Skin epidermis (tissue), 12 donors: ENCODE measurements at regions not wholly inside any gene's neighbourhood (a gene's known extent, or its start where the extent isn't known, plus 50 kb on each side); places are given as distances from the start of the nearest gene placed in this dataset.
A peak's percentile ranks its signal among the peaks of the same experiment; 100 is the strongest.

ENCODE experiments used
- H3K27ac ChIP-seq, 21 experiments: fragments of 200-600 bp; sonication (generic) in 11 of 21; one replicate each; pipeline ENCODE4 v1.5.0; 2020; ENCODE audit warnings: mild to moderate bottlenecking in 3 of 21, inconsistent platforms in 2 of 21, moderate library complexity in 2 of 21
- H3K4me3 ChIP-seq, 7 experiments: fragments of 200-600 bp; sonication (generic) in 2 of 7; one replicate each; pipeline ENCODE4 v1.5.0; 2020; ENCODE audit warnings: inconsistent platforms in 2 of 7, mild to moderate bottlenecking in 2 of 7, moderate library complexity in 1 of 7

- H3K4me3 ChIP-seq = no peak overlapping the region
- H3K27ac ChIP-seq = no peak overlapping the region
These were observed 157.1 kb downstream of the TLE1 start for GRCh38 chr9:81532251-81532650.

GRCh38 chr9:81531511-81531910 is 157.8 kb downstream of the TLE1 start:
- Histone ChIP-seq H3K27ac (no peak overlapping the region), H3K4me3 (no peak overlapping the region)

- H3K4me3 ChIP-seq = no peak overlapping the region
- no peak overlapping the region for H3K27ac ChIP-seq
These were observed 158.5 kb downstream of the TLE1 start for GRCh38 chr9:81530846-81531245.

GRCh38 chr9:81530310-81530810 is 159.0 kb downstream of the TLE1 start:
- H3K27ac ChIP-seq = peak overlapping the region in 1 of 21 experiments; percentile 58
- H3K4me3 ChIP-seq = no peak overlapping the region

- peak overlapping the region in 1 of 21 experiments; percentile 46 for H3K27ac ChIP-seq
These were observed 159.7 kb downstream of the TLE1 start for GRCh38 chr9:81529556-81530193.

GRCh38 chr9:81526587-81526986 is 162.8 kb downstream of the TLE1 start:
- Histone ChIP-seq H3K4me3 (no peak overlapping the region), H3K27ac (no peak overlapping the region)

More at GRCh38 chr9:81529556-81530193, 159.7 kb downstream of the TLE1 start:
- H3K4me3 ChIP-seq = no peak overlapping the region

- Histone ChIP-seq H3K4me3 (no peak overlapping the region), H3K27ac (peak overlapping the region in 2 of 21 experiments; percentile 26 to 28)
These were observed 166.4 kb downstream of the TLE1 start for GRCh38 chr9:81522716-81523551.

GRCh38 chr9:81521892-81522291 is 167.5 kb downstream of the TLE1 start:
- Histone ChIP-seq H3K27ac (no peak overlapping the region), H3K4me3 (no peak overlapping the region)

- no peak overlapping the region for H3K4me3 ChIP-seq
- no peak overlapping the region for H3K27ac ChIP-seq
These were observed 169.4 kb downstream of the TLE1 start for GRCh38 chr9:81519816-81520495.

GRCh38 chr9:81517954-81518353 is 171.4 kb downstream of the TLE1 start:
- no peak overlapping the region for H3K4me3 ChIP-seq
- no peak overlapping the region for H3K27ac ChIP-seq

GRCh38 chr9:81513059-81513458 is 176.3 kb downstream of the TLE1 start:
- no peak overlapping the region for H3K4me3 ChIP-seq
- H3K27ac ChIP-seq = no peak overlapping the region

GRCh38 chr9:81512641-81513040 is 176.7 kb downstream of the TLE1 start:
- no peak overlapping the region for H3K27ac ChIP-seq
- H3K4me3 ChIP-seq = no peak overlapping the region

GRCh38 chr9:81508476-81508875 is 180.9 kb downstream of the TLE1 start:
- H3K4me3 ChIP-seq = no peak overlapping the region
- H3K27ac ChIP-seq = no peak overlapping the region

GRCh38 chr9:81506941-81507864 is 182.1 kb downstream of the TLE1 start:
- no peak overlapping the region for H3K27ac ChIP-seq
- H3K4me3 ChIP-seq = no peak overlapping the region

GRCh38 chr9:81499594-81499993 is 189.8 kb downstream of the TLE1 start:
- Histone ChIP-seq H3K27ac (peak overlapping the region in 1 of 21 experiments; percentile 19), H3K4me3 (no peak overlapping the region)

- no peak overlapping the region for H3K4me3 ChIP-seq
- no peak overlapping the region for H3K27ac ChIP-seq
These were observed 190.3 kb downstream of the TLE1 start for GRCh38 chr9:81499021-81499454.

- Histone ChIP-seq H3K4me3 (no peak overlapping the region), H3K27ac (no peak overlapping the region)
These were observed 190.8 kb downstream of the TLE1 start for GRCh38 chr9:81498576-81498975.

- H3K27ac ChIP-seq = no peak overlapping the region
- H3K4me3 ChIP-seq = no peak overlapping the region
These were observed 192.3 kb downstream of the TLE1 start for GRCh38 chr9:81497091-81497490.

GRCh38 chr9:81492710-81493447 is 196.5 kb downstream of the TLE1 start:
- H3K27ac ChIP-seq = no peak overlapping the region
- H3K4me3 ChIP-seq = no peak overlapping the region
